ENCODE measurements at regions not wholly inside any gene's neighbourhood (a gene's known extent, or its start where the extent isn't known, plus 50 kb on each side); places are given as distances from the start of the nearest gene placed in this dataset.

DNA sequence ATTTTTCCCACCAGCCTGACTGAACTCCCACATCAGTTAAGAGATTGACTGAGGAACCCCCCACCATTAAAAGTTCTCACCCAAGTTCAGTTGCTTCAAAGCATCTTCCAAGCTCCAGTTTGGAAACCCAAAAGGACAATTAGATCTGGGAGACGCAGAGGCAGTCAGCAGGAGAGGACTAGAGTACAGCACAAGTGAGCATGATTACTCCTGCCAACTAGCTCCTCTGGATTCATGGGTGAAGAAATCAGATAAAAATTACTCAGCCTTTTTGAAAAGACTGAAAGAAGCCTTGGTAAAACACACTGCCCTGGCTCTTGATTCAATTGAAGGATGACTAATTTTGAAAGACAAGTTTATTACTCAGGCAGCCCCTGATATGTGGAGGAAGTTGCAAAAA, 297.5 kb downstream of the ADAM29 start:
- WGBS, 5 donors = 71 to 87% (median 82%) methylated on average over 1 of the region's 1 CpG
- intact Hi-C loops (cut with DNase I; ENCODE audit: low total_unique reads) = no loop called here
- no peak for DNase-seq
- TF ChIP-seq, protein P1, sequence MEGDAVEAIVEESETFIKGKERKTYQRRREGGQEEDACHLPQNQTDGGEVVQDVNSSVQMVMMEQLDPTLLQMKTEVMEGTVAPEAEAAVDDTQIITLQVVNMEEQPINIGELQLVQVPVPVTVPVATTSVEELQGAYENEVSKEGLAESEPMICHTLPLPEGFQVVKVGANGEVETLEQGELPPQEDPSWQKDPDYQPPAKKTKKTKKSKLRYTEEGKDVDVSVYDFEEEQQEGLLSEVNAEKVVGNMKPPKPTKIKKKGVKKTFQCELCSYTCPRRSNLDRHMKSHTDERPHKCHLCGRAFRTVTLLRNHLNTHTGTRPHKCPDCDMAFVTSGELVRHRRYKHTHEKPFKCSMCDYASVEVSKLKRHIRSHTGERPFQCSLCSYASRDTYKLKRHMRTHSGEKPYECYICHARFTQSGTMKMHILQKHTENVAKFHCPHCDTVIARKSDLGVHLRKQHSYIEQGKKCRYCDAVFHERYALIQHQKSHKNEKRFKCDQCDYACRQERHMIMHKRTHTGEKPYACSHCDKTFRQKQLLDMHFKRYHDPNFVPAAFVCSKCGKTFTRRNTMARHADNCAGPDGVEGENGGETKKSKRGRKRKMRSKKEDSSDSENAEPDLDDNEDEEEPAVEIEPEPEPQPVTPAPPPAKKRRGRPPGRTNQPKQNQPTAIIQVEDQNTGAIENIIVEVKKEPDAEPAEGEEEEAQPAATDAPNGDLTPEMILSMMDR (IDR thresholded peaks at IDR 0.05) = no peak
- TF ChIP-seq EP300 (IDR thresholded peaks at IDR 0.05) (no peak), POLR2AphosphoS5 (IDR thresholded peaks at IDR 0.05) (no peak), POLR2A (IDR thresholded peaks at IDR 0.05) (no peak)
- Histone ChIP-seq H3K9me3 (peaks cover 0 to 43% (median 38%) of the 10 kb centered on the region in 4 donors), H3K4me3 (no peak overlapping the region), H3K27ac (no peak overlapping the region), H3K36me3 (no peaks in the 10 kb centered on the region), H3K27me3 (no peaks in the 10 kb centered on the region), H3K4me1 (no peaks in the 10 kb centered on the region)

DNA sequence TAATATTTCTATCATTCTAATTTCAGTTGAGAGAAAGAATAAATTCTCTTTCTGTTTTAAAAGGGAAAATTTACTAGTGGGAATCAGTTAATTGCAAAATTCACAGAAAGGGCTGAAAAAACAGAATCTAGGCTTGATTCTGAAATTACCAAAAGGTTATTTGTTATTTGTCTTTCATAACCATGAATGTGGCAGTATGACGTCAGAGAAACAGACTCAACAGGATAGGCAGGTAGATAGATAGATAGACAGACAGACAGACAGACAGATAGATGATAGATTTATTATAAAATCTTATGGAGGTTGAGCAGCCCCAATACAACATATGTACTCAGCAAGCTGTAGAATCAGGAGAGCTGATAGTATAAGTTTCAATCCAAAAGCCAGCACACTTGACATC, 311.0 kb downstream of the ADAM29 start:
- no peak overlapping the region for H3K4me3 ChIP-seq
- no peak overlapping the region for H3K27ac ChIP-seq
- no peaks in the 10 kb centered on the region for H3K36me3 ChIP-seq
- no peaks in the 10 kb centered on the region for H3K9me3 ChIP-seq
- intact Hi-C loops (cut with DNase I; ENCODE audit: low total_unique reads) = no loop called here
- no peaks in the 10 kb centered on the region for H3K4me1 ChIP-seq
- 57 to 77% (median 69%) methylated on average over 1 of the region's 1 CpG for WGBS, 5 donors
- TF ChIP-seq EP300 (IDR thresholded peaks at IDR 0.05) (no peak), POLR2A (IDR thresholded peaks at IDR 0.05) (no peak), POLR2AphosphoS5 (IDR thresholded peaks at IDR 0.05) (no peak)
- TF ChIP-seq, protein P1 (IDR thresholded peaks at IDR 0.05) = no peak
- DNase-seq = no peak
- no peaks in the 10 kb centered on the region for H3K27me3 ChIP-seq

DNA sequence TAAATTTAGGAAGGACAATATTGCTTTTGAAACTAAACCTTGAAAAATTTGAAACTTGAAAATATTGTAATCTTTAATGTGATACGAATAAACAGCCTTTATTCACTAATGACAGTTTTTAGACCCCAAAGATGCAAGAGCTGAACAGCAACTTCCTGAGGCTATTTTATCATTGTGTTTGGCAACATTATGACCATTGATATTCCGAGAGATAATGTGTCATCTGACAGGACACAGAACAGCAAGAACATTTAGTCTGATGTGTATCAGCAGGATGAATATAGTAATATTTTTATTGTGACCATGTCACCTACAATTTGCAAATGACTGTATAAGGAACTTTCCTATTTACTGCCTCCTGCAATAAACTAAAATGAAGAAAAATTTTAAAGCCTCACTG, 316.0 kb downstream of the ADAM29 start:
- WGBS, 5 donors = 62 to 82% (median 76%) methylated on average over 2 of the region's 2 CpGs
- Histone ChIP-seq H3K9me3 (no peaks in the 10 kb centered on the region), H3K27ac (no peak overlapping the region), H3K36me3 (no peaks in the 10 kb centered on the region), H3K4me1 (no peaks in the 10 kb centered on the region), H3K27me3 (no peaks in the 10 kb centered on the region), H3K4me3 (no peak overlapping the region)
- DNase-seq = no peak
- TF ChIP-seq POLR2A (IDR thresholded peaks at IDR 0.05) (no peak), POLR2AphosphoS5 (IDR thresholded peaks at IDR 0.05) (no peak), EP300 (IDR thresholded peaks at IDR 0.05) (no peak)
- TF ChIP-seq, protein P1 (IDR thresholded peaks at IDR 0.05) = no peak
- intact Hi-C loops (cut with DNase I; ENCODE audit: low total_unique reads) = no loop called here

DNA sequence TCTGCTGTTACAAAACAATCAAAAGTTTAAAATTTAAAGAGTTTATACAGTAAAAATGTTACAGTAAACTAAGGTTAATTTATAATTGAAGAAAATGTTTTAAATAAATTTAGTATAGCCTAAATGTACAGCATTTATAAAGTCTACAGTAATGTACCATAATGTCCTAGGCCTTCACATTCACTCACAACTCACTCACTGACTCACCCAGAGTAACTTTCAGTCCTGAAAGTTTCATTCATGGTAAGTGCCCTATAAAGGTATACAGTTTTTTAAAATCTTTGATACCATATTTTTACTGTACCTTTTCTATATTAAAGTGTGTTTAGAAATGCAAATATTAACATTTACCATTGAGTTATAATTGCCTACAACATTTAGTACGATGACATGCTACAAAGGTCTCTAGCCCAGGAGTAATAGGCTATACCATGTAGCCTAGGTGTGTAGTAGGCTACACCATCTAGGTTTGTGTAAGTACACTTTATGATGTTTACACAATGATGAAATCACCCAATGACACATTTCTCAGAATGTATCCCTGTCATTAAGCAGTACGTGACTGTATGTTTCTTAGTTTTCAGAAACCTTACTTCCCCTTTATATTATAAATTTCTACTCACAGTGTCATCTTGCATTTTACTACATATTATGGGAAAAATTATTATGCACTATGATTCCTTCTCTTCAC, 320.8 kb downstream of the ADAM29 start:
- intact Hi-C loops (cut with DNase I; ENCODE audit: low total_unique reads) = no loop called here
- 57 to 73% (median 69%) methylated on average over 2 of the region's 2 CpGs for WGBS, 5 donors

More for the DNA sequence above, 320.8 kb downstream of the ADAM29 start:
- no peaks in the 10 kb centered on the region for H3K36me3 ChIP-seq
- H3K9me3 ChIP-seq = no peaks in the 10 kb centered on the region
- TF ChIP-seq EP300 (IDR thresholded peaks at IDR 0.05) (no peak), POLR2A (IDR thresholded peaks at IDR 0.05) (no peak), POLR2AphosphoS5 (IDR thresholded peaks at IDR 0.05) (no peak)
- TF ChIP-seq, protein P1 (IDR thresholded peaks at IDR 0.05) = no peak
- no peaks in the 10 kb centered on the region for H3K27me3 ChIP-seq
- no peak overlapping the region for H3K4me3 ChIP-seq
- no peak overlapping the region for H3K27ac ChIP-seq
- no peak for DNase-seq
- H3K4me1 ChIP-seq = no peaks in the 10 kb centered on the region
